SW 1271 (cell line): ENCODE measurements at regions not wholly inside any gene's neighbourhood (a gene's known extent, or its start where the extent isn't known, plus 50 kb on each side); places are given as distances from the start of the nearest gene placed in this dataset.
"Not testable (repeated sequence)": the region's sequence is repeated elsewhere in the genome, so short reads cannot be mapped to it uniquely, and the experiment has no call there.

Source experiments
- DNase-seq, 2 experiments: peaks; one replicate each; lab custom pipeline; 2025; lab: John Stamatoyannopoulos, UW

DNA sequence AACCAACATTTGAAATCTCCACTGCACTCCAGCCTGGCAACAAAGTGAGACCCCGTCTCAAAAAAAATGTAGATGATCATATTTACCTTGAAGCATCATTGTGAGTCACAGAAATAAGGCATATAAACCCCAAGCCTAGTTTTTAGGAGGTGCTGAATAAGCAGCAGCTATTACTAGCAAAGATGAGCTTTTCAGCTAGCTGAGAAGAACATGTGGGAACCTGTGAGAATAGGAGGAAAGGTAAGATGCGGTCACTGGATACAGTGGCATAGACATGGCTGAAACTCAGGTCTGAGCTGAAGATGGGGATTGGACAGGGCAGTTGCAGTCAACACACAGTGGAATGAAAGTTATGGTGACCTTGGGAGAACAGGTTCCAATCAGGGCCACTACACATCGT is 284.3 kb upstream of the IRAK1BP1 start:
- DNase-seq, result no peak

DNA sequence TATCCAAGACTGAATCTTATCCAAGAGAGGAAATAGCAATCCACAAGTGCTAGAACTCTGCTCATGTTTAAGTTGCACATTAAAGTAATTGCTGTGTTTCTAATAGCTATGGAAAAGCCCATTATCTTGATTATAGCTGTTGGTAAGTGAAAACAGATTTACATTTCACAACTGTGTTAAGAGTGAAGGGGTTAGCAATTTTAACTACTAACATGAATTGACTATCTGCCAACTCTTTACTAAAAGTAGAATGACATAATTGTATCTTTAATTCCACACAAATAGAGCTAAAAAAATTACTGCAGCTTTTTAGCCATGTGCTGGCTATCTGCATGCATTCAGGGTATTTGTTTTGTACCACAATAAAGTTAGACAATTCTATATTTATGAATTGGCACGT is 277.9 kb upstream of the IRAK1BP1 start:
- no peak for DNase-seq

DNA sequence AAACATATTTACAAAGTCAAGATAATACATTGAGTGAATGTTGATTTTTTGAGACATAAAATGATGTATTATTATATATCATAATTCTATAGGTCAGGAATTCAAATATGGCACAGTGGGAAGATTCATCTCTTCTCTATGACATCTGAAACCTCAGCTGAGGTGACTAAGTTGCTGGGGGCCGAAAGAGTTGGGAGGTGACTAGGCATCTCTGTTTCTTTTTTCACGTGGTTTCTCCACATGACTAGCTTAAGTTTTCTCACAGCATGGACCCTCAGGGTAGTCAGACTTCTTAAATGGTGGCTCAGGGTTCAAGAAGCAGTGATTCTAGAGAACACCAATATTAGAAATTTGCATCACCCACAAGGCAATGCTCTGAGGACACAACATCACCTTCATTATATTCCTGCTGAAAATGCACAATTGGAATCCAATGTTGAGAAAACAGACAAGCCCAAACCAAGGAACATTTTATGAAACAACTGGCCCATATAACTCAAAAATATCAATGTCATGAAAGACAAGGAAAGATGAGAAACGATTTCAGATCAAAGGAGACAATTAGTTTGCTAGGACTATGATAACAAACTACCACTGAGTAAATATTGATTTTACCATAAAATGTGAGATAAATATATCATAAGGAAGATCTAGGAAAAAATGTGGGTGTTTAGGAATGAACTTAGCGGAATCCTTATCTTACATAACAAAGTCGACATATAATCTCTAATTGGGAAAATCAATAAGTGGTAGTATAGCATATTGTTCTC is 273.3 kb upstream of the IRAK1BP1 start:
- DNase-seq, result no peak

DNA sequence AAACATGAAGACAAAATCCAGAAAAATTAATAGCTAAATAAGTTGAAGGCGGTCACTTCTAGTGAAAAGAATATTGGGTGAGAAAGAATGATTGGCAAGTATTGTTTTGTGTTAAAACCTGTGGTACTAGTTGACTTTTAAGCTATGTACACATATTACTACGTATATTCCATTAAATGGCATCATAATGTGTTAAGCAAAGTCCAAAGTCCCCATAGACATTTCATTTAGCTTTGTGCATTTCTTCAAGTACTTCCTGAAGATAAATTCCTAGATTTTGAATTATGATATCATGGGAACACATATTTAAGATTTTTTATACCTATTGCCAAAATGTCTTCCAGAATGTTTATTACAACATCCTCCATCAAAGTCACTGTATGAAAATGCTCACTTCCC is 272.7 kb upstream of the IRAK1BP1 start:
- no peak for DNase-seq

DNA sequence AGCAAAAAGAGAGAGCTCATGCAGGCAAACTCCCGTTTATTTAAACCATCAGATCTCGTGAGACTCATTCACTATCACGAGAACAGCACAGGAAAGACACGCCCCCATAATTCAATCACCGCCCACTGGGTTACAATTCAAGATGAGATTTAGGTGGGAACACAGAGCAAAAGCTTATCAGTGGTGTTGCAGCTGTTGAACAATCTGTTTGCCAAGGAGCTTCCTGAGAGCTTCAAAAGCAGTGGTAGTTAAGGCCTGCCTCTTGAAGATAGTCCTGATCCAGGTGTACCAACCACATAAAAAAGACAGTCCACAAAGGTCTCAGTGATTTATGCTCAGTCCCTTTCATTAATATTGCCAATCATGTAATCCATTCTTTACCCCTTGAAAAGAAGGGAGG is 269.4 kb upstream of the IRAK1BP1 start:
- no peak for DNase-seq

DNA sequence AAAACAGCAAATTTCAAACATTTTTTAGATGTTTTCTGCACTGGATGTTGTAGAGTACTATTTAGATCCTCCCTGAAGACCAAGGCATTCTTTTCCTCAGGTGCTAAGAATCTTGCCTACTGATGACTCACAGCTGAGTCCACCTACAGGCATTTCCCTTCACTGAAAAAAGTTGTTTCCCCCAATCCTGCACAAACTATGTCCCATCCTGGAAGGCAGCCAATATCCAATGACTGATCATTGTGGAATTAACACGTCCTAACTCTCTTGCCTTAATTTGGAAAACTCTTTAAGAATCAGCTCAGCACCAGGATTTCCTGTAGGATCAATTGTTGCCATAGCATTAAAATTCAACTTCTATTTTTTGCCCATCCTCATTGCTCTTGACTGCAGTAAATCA is 268.4 kb upstream of the IRAK1BP1 start:
- peak; percentile 95 to 99 for DNase-seq

DNA sequence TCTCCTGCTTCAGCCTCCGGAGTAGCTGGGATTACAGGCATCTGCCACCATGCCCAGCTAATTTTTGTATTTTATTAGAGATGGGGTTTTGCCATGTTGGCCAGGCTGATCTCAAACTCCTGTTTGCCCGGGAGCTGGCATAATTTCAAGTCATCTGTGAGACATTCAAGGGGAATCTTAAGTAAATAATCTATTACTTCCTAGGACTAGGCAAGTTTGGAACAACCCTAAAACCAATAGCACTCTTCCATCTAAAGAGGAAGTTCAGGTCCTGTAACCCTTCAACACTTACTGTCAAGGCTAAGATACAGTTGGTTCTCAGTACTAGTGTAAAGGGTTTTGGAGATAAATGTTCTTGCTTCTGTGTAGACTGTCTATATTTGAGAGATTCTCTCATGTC is 267.8 kb upstream of the IRAK1BP1 start:
- DNase-seq, result peak in 1 of 2 experiments; percentile 40

DNA sequence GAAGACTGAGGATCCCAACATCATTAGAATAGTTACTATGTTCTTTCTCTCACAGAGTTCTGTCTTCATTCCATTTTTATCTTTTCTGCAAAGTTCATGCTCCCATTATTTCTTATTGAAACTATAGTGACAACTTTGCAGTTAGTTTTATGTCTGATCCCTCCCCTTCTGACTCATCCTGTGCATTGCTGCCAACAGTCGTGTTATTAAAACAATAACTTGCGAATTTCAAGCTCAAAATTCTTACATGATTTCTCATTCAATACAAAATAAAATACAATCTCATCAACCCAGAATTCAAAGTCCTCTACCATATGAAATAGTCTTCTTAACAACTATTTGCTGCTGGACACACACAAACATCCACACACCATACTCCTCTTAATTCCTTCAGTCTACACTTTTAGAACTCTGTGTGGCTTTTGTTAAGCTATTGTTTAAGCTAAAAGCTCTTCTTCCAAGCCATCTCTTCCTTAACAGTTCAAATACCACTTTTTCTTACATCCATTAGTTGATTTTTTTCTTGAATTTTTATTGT is 261.4 kb upstream of the IRAK1BP1 start:
- peak; percentile 17 to 78 for DNase-seq

DNA sequence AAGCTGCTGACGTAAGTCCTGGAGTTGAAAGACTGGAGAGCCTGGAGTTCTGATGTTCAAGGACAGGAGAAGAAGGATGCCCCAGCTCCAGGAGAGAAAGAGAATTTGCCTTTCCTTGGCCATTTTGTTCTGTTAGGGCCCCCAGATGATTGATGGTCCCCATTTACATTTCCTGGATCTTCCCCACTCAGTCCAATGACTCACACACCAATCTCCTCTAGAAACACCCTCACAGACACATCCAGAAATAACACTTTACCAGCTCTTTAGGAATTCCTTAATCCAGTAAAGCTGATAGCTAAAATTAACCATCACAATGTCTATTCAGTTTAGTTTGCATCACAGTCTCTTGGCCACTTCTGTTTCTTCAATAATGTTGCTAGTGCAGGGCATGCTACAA is 260.2 kb upstream of the IRAK1BP1 start:
- DNase-seq, result peak in 1 of 2 experiments; percentile 21

DNA sequence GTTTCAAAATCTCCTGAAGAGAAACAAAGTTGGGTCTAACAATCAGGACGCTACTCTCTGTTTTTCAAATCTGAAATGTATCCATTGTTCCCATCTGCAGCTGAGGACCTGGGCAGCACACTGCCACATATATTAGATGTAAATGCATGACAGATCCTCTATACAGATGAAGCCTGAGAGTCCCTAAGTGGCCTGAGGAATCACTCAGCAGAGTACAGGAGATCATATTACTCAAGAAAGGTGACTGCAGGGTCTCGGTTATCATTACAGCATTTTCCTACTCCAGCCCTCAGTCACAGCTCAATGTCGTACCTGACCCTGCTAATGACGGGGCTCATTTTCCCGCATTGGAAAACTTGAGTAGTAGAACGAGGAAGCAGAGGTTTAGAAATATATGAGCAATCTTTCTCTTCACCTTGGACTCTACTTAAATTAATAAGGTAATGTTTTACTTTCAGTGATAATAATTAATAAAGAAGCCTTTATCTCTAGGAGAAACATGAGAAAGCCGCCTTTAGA is 256.2 kb upstream of the IRAK1BP1 start:
- DNase-seq, result no peak

DNA sequence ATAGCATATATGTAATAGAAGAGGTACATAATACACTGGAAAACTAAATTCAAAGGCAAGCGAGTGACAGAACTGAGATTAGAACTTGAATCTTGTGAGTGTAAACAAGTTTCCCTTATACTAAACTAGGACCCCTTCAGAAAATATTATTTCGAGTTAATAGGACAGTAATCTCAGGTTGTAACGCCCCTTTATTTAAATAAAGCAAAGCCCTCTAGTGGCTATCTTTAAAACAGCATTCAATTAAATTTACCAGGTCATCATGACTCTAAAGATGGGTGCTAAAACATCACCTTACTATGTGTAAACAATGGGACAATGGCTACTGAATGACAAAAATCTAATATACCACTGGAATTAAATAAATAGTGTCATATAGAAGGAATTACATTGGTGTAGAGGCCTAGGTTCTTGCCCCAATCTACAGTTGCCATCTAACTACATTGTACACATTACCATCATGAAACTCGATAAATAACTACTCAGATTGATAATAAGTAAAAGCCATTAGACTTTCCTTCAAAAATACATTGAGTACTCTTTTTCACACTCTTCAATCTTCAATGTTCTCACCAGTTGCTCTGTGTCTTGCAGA is 255.4 kb upstream of the IRAK1BP1 start:
- peak in 1 of 2 experiments; percentile 38 for DNase-seq

DNA sequence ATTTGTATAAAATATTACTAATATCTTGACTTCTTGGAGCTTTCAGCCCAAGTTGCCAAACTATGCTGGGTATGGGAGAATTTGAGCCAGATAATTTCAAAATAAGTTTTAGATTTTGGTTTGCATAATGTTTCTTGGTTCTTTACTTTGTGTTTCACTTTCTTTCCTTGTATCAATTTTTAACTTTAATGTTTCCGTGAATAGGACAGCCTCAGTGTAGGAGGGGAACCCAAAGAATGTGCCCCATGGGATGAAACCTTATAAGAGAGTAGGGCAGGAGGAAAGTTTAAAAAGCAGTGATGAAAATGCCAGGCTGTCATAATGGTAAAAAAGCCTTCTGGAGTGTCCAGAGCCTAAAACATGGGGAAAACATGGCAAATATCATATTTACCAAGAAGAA is 252.4 kb upstream of the IRAK1BP1 start:
- no peak for DNase-seq

DNA sequence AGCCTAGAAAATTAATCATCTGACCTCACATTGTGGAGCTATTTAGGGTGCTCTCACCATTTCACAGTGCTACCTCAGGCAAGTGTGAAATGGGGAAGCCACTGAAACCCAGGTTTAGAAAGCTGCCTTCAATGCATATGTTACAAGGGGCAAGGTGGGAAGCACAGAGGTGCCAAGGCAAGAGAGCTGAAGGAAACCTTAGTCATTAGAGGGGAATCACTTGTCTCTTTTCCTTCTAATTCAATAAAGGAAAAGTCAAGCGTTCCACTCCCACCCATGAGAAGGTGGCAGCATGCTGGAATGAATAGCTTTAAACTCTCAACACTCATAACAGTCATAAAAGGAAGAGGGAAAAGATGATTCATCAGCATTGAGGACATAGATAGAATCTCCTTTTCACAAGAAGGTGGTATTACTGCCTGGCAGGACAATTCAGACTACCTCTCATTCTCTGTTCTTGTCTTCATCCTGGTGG is 251.9 kb upstream of the IRAK1BP1 start:
- DNase-seq, result no peak

DNA sequence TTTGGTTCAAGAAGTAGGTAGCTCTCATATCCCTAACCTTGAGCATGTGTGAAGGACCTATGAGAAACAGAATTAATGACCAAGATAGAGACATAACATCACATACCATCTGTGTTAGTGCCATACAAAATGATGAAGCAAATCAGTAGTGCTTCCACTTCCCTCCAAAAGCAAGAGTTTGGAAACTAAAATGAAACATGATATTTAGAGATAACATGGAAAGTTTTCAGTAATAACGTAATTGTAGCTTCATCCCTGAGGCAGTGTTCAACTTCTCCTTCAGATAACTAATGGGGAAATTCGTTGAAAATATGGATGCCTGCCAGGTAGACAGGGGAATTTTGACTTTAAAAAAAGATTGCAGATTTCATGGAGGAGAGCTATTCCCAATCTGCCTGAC is 248.4 kb upstream of the IRAK1BP1 start:
- DNase-seq, result no peak

DNA sequence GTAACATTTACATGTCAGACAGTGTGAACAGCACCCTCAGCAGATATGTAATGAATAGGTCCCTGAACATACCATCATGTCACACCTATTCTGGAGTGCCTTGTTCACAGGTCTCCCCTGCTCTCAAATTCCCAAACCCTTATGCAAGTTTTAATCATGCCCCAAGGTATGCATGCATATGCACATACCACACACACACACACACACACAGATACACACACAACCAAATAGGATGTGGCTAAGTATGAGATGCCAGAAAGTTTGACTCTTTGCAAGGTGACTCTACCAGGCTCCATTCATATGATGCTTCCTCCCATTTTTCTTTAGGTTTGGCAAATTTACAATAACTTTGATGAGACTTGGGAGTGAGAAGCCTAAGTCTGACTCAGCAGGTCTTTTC is 243.8 kb upstream of the IRAK1BP1 start:
- DNase-seq, result no peak

DNA sequence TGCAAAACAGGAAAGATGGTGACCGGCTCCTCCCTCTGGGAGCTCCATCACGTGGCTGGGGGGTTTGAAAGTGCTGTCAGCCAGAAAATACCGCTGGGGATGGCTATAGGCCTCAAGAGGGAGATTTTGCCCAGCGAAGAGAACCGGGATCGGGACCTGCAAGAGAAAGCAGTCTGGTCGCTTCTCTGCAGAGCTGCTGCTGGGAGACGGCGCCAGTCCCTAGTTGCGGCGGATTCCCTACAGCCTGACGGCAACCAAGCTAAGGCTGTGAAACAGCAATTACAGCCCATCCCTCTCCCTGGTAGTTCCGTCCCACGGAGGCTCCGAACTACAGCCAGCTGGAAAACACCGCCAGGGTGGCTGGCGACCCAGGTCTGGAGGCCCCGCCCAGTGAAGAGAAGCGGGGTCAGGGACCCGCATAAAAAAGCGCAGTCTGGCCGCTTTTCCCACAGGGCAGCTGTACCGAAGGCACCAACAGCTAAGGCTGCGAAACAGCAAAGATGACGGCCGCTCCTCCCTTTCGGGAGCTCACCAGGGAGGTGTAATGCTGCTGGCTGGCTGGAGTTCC is 238.1 kb upstream of the IRAK1BP1 start:
- no peak for DNase-seq

DNA sequence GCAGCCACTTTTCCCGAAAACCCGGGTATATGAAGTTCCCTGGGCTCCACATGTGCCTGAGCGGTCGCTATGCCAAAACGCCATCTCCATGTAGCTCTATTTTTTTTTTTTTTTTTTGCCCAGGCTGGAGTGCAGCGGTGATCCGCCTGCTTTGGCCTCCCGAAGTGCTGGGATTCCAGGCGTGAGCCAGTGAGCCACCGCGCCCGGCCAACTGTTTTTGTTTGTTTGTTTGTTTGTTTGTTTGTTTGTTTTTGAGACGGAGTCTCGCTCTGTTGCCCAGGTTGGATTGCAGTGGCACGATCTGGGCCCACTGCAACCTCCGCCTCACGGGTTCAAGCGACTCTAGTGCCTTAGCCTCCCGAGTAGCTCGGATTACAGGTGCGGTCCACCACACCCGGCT is 237.5 kb upstream of the IRAK1BP1 start:
- no peak for DNase-seq

DNA sequence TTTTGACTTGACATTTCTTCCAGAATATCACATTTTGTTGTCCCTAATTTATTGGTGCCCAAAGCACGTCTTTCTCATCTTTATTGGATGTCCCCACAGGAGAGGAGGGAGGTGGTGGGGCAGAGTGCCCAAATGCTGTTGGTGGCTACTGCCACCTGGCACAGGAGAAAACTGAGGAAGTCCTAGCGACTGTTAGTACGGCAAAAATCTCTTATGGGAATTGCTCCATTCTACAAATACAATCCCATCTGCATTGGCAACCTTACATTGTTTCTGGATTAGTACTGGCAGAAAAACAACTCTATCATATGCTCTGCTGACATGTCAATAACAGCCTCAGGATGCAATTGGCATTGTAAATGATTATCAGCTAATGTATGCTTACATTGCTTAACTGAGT is 235.4 kb upstream of the IRAK1BP1 start:
- DNase-seq, result no peak

DNA sequence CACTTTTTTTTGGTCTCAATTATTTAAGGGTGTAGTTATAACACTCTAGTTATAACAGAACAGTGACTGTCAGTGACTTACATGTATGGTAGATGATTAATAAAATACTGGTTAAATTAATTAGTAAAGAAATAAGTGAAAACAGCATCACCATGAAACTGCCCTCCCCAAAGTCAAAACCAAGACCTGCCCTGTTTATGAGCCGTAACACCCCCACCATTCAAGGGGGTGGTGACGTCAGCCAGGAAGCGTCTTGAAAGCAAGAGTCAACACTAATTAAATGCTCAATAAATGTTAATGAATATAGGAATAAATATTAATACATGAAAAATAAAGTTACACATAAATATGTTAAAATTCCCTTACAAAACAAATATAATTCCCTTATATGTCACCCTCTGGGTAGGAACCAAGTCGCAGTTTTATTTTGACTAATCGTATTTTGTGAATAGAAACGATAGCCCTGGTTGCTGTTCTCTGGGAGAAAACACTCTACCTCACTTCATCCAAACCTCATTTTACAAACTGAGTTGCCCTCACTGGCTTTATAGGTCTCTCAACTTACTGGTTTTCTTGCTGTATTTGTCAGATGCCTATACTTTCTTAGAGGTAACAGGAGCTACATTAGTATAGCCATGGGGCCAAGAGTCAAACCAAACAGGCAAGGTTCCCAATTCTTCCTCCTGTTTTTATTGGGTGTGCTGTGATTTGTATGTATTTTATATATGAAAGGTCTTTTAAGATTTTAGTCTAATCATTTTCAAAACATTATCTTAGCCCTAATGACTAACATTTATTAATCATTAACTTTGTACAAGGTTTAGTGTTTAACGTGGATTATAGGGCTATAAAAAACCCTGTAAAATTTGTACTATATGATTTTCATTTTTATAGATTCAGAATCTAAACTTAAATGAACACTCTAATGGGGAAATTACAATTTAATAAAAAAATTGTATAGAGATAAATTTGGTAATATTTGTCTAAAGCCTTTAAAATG is 227.9 kb upstream of the IRAK1BP1 start:
- no peak for DNase-seq

DNA sequence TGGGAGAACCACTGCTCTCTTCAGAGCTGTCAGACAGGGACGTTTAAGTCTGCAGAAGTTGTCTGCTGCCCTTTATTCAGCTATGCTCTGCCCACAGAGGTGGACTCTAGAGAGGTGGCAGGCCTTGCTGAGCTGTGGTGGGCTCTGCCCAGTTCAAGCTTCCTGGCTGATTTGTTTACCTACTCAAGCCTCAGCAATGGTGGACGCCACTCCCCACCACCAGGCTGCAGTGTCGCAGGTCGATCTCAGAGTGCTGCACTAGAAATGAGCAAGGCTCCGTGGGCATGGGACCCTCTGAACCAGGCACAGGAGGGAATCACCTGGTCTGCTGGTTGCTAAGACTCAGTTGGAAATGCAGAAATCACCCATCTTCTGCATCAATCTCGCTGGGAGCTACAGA is 223.4 kb upstream of the IRAK1BP1 start:
- not testable (repeated sequence) for DNase-seq

DNA sequence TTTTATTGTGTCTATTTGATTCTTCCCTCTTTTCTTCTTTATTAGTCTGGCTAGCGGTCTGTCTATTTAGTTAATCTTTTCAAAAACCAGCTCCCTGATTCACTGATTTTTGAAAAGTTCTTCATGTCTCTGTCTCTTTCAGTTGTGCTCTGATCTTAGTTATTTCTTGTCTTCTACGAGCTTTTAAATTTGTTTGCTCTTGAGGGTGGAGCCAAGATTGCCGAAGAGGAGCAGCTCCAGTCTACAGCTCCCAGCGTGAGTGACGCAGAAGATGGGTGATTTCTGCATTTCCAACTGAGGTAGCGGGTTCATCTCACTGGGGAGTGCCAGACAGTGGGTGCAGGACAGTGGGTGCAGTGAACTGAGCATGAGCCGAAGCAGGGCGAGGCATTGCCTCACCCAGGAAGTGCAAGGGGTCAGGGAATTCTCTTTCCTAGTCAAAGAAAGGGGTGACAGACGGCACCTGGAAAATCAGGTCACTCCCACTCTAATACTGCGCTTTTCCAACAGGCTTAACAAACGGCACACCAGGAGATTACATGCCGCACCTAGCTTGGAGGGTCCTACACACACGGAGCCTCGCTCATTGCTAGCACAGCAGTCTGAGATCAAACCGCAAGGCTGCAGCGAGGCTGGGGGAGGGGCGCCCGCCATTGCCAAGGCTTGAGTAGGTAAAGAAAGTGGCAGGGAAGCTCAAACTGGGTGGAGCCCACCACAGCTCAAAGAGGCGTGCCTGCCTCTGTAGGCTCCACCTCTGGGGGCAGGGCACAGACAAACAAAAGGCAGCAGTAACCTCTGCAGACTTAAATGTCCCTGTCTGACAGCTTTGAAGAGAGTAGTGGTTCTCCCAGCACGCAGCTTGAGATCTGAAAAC is 220.6 kb upstream of the IRAK1BP1 start:
- DNase-seq, result not testable (repeated sequence)
